Left lung (tissue), 4 donors: ENCODE measurements at regions not wholly inside any gene's neighbourhood (a gene's known extent, or its start where the extent isn't known, plus 50 kb on each side); places are given as distances from the start of the nearest gene placed in this dataset.

Experiments
- ATAC-seq: fragments of 200-7000 bp; cut with Tn5 transposase; one replicate; pipeline ENCODE4 v1.9.1; 2020; ENCODE audit warnings: moderate library complexity
- DNase-seq, 4 donors: peaks; one replicate each; pipeline ENCODE4 v3.0.0-alpha.2; 2013 to 2020
- H3K27ac ChIP-seq, 2 donors: fragments of 200-600 bp; sonication (generic) in 1 of 2; one replicate each; pipeline versions ENCODE4 v1.5.0 to v1.8.0; 2020 to 2021
- H3K27me3 ChIP-seq, 2 donors: fragments of 200-600 bp; sonication (generic) in 1 of 2; one replicate each; pipeline versions ENCODE4 v1.5.0 to v1.8.0; 2020 to 2021
- H3K36me3 ChIP-seq, 2 donors: fragments of 200-600 bp; sonication (generic) in 1 of 2; one replicate each; pipeline versions ENCODE4 v1.5.0 to v1.8.0; 2020 to 2021
- H3K4me1 ChIP-seq, 2 donors: fragments of 200-600 bp; one replicate each; pipeline ENCODE4 v1.8.0; 2021
- H3K4me3 ChIP-seq, 2 donors: fragments of 200-600 bp; sonication (generic) in 1 of 2; one replicate each; pipeline versions ENCODE4 v1.5.0 to v1.8.0; 2020 to 2021; ENCODE audit warnings: mild to moderate bottlenecking in 1 of 2
- H3K9me3 ChIP-seq, 2 donors: fragments of 200-600 bp; sonication (generic) in 1 of 2; one replicate each; pipeline versions ENCODE4 v1.5.0 to v1.8.0; 2020 to 2021
- intact Hi-C, 2 donors: fragments of 100-400 bp; cut with DNase I; formaldehyde crosslinking; loops; one replicate each; pipeline versions ENCODE4 v1.11.2 to v1.14.2; 2022
- TF ChIP-seq, protein P1 (sequence below), 2 donors: fragments of 200-600 bp; sonication (generic) in 1 of 2; IDR thresholded peaks; one replicate each; pipeline versions ENCODE4 v1.5.0 to v1.8.0; 2021; ENCODE audit warnings: antibody characterized with exemption in 2 of 2
- donor health status: DM: no; HTN: yes; CAD: no.
- donor health status: DM: no; HTN: no; CAD: no.

DNA sequence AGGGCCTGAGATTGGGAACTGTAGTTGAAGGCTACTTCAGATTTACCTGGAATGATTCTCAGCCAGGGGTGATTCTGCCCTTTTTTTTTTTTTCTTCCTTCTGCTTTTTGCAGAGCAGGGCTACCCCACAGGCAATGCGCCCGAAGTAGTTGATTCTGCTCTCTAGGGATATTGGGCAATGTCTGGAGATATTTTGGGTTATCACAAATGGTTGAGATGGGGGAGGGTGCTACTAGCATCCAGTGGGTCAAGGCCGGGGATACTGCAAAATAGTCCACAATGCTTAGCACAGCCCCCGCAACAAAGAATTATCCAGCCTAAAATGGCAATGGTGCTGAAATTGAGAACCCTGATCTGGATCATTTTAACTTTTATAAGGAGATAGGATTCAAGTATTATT lies 71.2 kb upstream of the ZMYND8 start:
- Histone ChIP-seq H3K9me3 (peaks cover 0 to 24% of the 10 kb centered on the region in 2 donors), H3K4me1 (peaks cover 0 to 9% of the 10 kb centered on the region in 2 donors), H3K27me3 (no peaks in the 10 kb centered on the region), H3K27ac (no peak overlapping the region), H3K36me3 (no peaks in the 10 kb centered on the region), H3K4me3 (no peak overlapping the region)
- intact Hi-C loops: no loop called here
- no peak for ATAC-seq
- no peak for DNase-seq
- TF ChIP-seq, protein P1, sequence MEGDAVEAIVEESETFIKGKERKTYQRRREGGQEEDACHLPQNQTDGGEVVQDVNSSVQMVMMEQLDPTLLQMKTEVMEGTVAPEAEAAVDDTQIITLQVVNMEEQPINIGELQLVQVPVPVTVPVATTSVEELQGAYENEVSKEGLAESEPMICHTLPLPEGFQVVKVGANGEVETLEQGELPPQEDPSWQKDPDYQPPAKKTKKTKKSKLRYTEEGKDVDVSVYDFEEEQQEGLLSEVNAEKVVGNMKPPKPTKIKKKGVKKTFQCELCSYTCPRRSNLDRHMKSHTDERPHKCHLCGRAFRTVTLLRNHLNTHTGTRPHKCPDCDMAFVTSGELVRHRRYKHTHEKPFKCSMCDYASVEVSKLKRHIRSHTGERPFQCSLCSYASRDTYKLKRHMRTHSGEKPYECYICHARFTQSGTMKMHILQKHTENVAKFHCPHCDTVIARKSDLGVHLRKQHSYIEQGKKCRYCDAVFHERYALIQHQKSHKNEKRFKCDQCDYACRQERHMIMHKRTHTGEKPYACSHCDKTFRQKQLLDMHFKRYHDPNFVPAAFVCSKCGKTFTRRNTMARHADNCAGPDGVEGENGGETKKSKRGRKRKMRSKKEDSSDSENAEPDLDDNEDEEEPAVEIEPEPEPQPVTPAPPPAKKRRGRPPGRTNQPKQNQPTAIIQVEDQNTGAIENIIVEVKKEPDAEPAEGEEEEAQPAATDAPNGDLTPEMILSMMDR (IDR thresholded peaks at IDR 0.05): no peak

DNA sequence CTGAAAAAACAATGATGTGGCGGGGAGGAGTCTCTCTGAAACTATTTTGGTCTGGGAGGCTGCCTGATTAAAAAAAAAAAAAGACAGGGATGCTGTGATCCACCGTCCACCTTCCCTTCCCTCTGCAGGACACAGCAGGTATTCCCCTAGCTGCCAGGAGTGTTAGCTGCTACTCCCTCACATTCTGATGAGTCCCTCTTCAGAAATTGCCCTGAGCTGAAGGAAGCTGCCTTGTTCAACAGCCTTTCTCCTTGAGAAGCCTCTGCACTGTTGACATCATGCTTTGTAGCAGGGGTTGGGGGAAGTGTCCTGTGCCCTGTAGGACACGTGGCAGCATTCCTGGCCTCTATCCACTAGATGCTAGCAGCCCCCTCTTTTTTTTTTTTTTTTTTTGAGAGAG lies 71.7 kb upstream of the ZMYND8 start:
- Histone ChIP-seq H3K27ac (no peak overlapping the region), H3K9me3 (peaks cover 0 to 24% of the 10 kb centered on the region in 2 donors), H3K36me3 (no peaks in the 10 kb centered on the region), H3K4me1 (peaks cover 0 to 10% of the 10 kb centered on the region in 2 donors), H3K4me3 (no peak overlapping the region), H3K27me3 (no peaks in the 10 kb centered on the region)
- intact Hi-C loops: no loop called here
- TF ChIP-seq, protein P1 (IDR thresholded peaks at IDR 0.05): no peak
- peak; percentile 17 for ATAC-seq
- no peak for DNase-seq

DNA sequence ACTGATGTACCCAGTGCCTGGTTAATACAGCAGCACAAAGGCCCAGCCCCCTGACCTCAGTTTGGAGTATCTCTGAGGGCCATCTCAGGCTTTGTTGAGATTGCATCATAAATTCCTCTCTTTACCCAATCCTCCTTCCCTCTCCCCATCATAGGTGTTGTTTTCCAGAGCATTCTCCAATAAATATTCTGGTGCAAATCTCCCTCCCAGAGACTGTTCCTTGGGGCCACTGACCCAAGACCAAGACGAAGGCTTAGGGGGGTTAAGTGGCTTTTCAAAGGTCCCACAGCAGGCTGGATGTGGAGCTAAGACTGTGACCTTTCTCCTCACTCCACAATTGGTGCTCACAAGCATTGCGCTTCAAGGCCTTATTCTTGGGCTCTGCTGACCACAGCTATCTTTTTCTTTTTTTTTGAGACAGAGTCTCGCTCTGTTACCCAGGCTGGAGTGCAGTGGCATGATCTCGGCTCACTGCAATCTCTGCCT lies 72.4 kb upstream of the ZMYND8 start:
- H3K9me3 ChIP-seq: peaks cover 0 to 24% of the 10 kb centered on the region in 2 donors
- TF ChIP-seq, protein P1 (IDR thresholded peaks at IDR 0.05): no peak
- H3K4me1 ChIP-seq: peaks cover 0 to 16% of the 10 kb centered on the region in 2 donors
- H3K27ac ChIP-seq: no peak overlapping the region
- no peaks in the 10 kb centered on the region for H3K36me3 ChIP-seq
- H3K4me3 ChIP-seq: no peak overlapping the region
- intact Hi-C loops: no loop called here
- no peaks in the 10 kb centered on the region for H3K27me3 ChIP-seq
- DNase-seq (no peak), ATAC-seq (peak; percentile 74)

DNA sequence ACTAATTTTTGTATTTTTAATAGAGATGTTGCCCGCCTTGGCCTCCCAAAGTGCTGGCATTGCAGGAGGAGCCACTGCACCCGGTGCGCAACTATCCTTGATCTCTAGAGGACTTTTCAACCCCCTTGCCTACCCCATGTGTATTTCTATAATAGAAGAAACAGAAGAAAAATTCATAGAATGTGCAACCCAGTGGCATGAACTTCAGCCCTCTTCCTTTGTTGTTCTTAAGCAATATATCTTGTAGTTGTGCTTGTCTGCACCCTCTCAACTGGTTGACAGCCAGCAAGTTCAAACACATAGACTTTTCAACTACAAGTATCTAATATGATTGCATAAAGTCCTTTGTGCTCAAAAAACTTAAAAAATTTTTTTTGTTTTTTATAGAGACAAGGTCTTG lies 72.3 kb upstream of the NCOA3 start:
- H3K27ac ChIP-seq: no peak overlapping the region
- no peak for DNase-seq
- TF ChIP-seq, protein P1 (IDR thresholded peaks at IDR 0.05): no peak
- no peaks in the 10 kb centered on the region for H3K27me3 ChIP-seq
- peaks cover 0 to 24% of the 10 kb centered on the region in 2 donors for H3K9me3 ChIP-seq
- H3K36me3 ChIP-seq: no peaks in the 10 kb centered on the region
- intact Hi-C loops: no loop called here
- H3K4me3 ChIP-seq: no peak overlapping the region
- no peak for ATAC-seq
- peaks cover 3 to 16% of the 10 kb centered on the region in 2 donors for H3K4me1 ChIP-seq

GRCh38 chr20:47430862-47431588 lies 70.7 kb upstream of the NCOA3 start:
- DNase-seq (no peak), ATAC-seq (no peak)
- TF ChIP-seq, protein P1 (IDR thresholded peaks at IDR 0.05): no peak
- Histone ChIP-seq H3K36me3 (no peaks in the 10 kb centered on the region), H3K4me3 (no peak overlapping the region), H3K9me3 (peaks cover 0 to 24% of the 10 kb centered on the region in 2 donors), H3K27me3 (no peaks in the 10 kb centered on the region), H3K4me1 (peaks cover 8 to 16% of the 10 kb centered on the region in 2 donors), H3K27ac (no peak overlapping the region)
- intact Hi-C loops: no loop called here
